ENCODE measurements at regions not wholly inside any gene's neighbourhood (a gene's known extent, or its start where the extent isn't known, plus 50 kb on each side); places are given as distances from the start of the nearest gene placed in this dataset.

DNA sequence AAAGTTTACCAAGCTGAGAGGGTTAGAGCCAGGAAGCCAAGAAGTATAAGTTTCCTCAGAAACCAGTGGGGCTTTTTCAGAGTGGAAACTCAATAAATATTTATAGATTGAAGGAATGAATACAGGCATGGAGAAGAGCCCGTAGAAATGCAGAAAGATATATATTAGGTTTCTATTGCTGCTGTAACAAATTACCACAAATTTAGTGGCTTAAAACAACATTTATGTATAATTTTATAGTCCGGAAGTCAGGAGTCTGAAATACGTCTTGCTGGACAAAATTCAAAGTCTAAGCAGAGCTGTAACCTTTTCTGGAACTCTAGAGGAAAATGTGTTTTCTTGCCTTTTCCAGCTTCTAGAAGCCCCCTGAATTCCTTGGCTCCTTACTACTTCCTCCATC, 107.3 kb upstream of the SEMA3D start:
- DNase-seq (ENCODE audit: low read depth in 1 of 2, low spot score in 1 of 2) (no peak), FAIRE-seq (no peak), ATAC-seq (no peak)
- Histone ChIP-seq H3K4me3 (no peak overlapping the region), H3K9me3 (no peaks in the 10 kb centered on the region), H3K27ac (no peak overlapping the region), H3K4me2 (no peak overlapping the region), H3K4me1 (no peaks in the 10 kb centered on the region)
- WGBS (ENCODE audit: missing lambda C conversion rate): 43% methylated on average over 3 of the region's 3 CpGs
- TF ChIP-seq, protein P1, sequence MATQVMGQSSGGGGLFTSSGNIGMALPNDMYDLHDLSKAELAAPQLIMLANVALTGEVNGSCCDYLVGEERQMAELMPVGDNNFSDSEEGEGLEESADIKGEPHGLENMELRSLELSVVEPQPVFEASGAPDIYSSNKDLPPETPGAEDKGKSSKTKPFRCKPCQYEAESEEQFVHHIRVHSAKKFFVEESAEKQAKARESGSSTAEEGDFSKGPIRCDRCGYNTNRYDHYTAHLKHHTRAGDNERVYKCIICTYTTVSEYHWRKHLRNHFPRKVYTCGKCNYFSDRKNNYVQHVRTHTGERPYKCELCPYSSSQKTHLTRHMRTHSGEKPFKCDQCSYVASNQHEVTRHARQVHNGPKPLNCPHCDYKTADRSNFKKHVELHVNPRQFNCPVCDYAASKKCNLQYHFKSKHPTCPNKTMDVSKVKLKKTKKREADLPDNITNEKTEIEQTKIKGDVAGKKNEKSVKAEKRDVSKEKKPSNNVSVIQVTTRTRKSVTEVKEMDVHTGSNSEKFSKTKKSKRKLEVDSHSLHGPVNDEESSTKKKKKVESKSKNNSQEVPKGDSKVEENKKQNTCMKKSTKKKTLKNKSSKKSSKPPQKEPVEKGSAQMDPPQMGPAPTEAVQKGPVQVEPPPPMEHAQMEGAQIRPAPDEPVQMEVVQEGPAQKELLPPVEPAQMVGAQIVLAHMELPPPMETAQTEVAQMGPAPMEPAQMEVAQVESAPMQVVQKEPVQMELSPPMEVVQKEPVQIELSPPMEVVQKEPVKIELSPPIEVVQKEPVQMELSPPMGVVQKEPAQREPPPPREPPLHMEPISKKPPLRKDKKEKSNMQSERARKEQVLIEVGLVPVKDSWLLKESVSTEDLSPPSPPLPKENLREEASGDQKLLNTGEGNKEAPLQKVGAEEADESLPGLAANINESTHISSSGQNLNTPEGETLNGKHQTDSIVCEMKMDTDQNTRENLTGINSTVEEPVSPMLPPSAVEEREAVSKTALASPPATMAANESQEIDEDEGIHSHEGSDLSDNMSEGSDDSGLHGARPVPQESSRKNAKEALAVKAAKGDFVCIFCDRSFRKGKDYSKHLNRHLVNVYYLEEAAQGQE (IDR thresholded peaks at IDR 0.05): no peak
- POLR2A ChIA-PET: no interaction called here
- CTCF ChIA-PET: no interaction called here

DNA sequence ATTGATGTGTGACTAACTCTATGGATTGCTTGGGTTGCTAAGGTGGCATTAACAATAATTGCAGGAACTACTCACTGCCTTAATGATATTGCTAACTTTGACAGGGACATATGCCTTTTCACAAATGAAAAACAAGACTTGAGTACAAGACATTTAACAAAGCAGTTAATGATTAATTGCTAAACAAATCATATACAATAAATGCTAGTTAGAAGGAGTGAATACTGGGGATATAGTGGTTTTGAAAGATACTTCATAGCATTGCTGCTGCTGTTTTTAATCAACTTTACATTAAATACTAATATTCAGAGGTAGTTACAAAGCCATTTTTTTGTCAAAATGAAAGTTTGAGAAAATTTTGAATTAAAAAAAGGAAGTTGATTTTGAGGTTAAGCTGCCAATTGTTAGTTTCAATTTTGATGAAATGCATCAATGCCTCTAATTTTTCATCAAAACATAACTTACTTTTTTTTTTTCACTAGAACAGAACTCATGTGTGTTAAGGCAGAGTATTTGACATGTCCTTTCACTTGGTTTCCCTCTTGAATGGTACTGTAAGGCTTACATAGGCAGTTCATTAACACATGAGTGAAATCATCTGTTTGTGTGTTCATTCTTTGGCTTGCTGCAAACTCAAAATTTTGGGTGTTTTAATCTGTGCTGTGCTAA, 106.2 kb upstream of the SEMA3D start:
- CTCF ChIA-PET: interaction anchor here (0.7 kb wide), 1 partner anchor 574 kb away, joined by 4 read pairs; no protein-coding TSS in a partner anchor
- ATAC-seq: no peak

DNA sequence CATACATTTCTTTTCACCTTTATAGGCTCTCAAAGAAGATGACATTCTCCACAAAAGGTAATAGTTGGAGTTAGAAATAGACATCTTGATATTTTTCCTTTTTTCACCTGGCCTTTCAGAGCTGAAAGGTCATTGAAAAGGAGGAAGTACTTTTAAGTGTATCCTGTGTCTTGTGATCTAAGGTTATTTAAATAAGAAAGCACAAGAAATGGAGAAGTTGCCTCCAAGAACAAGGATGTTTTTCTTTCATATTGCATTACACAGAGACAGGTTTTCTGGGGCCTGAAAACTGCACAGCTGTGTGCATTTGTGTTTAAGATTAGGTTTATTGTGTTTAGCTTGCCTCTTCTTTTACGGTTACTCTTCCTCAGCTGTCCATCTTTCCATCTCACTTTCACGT, 103.4 kb upstream of the SEMA3D start:
- H3K4me1 ChIP-seq: no peaks in the 10 kb centered on the region
- no peak overlapping the region for H3K27ac ChIP-seq
- POLR2A ChIA-PET: no interaction called here
- no peak overlapping the region for H3K4me3 ChIP-seq
- FAIRE-seq (no peak), ATAC-seq (no peak), DNase-seq (ENCODE audit: low read depth in 1 of 2, low spot score in 1 of 2) (no peak)
- H3K4me2 ChIP-seq: no peak overlapping the region
- no peak for TF ChIP-seq ZFP36 (IDR thresholded peaks at IDR 0.05; ENCODE audit: borderline replicate concordance, partially characterized antibody)
- TF ChIP-seq POLR2AphosphoS2 (conservative IDR thresholded peaks at IDR 0.05; ENCODE audit: low read length): no peak
- no peak for TF ChIP-seq TFCP2L1 (CRISPR knock-in tag; IDR thresholded peaks at IDR 0.05)
- no peak for TF ChIP-seq MAZ (IDR thresholded peaks at IDR 0.05; ENCODE audit: borderline replicate concordance, low read depth, low read length)
- no peak for TF ChIP-seq HEYL (CRISPR knock-in tag; IDR thresholded peaks at IDR 0.05)
- TF ChIP-seq EHF (CRISPR knock-in tag; IDR thresholded peaks at IDR 0.05): no peak
- no peak for TF ChIP-seq CBX8 (IDR thresholded peaks at IDR 0.05)
- TF ChIP-seq JUN (IDR thresholded peaks at IDR 0.05): no peak
- TF ChIP-seq RARB (CRISPR knock-in tag; IDR thresholded peaks at IDR 0.05): no peak
- TF ChIP-seq CEBPB (IDR thresholded peaks at IDR 0.05): no peak
- no peak for TF ChIP-seq HOXB13 (CRISPR knock-in tag; IDR thresholded peaks at IDR 0.05; ENCODE audit: low read depth)
- no peak for TF ChIP-seq HOXB5 (CRISPR knock-in tag; IDR thresholded peaks at IDR 0.05)
- 39% methylated on average over 2 of the region's 2 CpGs for WGBS (ENCODE audit: missing lambda C conversion rate)
- CTCF ChIA-PET: no interaction called here
- H3K9me3 ChIP-seq: no peaks in the 10 kb centered on the region

More for the DNA sequence above, 106.2 kb upstream of the SEMA3D start:
- POLR2A ChIA-PET: no interaction called here
- Histone ChIP-seq H3K4me3 (no peak overlapping the region), H3K4me2 (no peak overlapping the region), H3K27ac (no peak overlapping the region), H3K4me1 (no peaks in the 10 kb centered on the region), H3K9me3 (no peaks in the 10 kb centered on the region)
- no peak for DNase-seq (ENCODE audit: low read depth in 1 of 2, low spot score in 1 of 2)
- TF ChIP-seq MYC (IDR thresholded peaks at IDR 0.05; ENCODE audit: borderline replicate concordance, low read length) (no peak), KDM1A (IDR thresholded peaks at IDR 0.05; ENCODE audit: low read depth) (no peak), CBX2 (IDR thresholded peaks at IDR 0.05; ENCODE audit: borderline replicate concordance, low read depth) (no peak), GATA3 (IDR thresholded peaks at IDR 0.05; ENCODE audit: borderline replicate concordance) (no peak), RAD21 (conservative IDR thresholded peaks at IDR 0.05 in 1 of 2, IDR thresholded peaks at IDR 0.05 in 1 of 2) (no peak), SMC3 (IDR thresholded peaks at IDR 0.05) (no peak), CHD2 (IDR thresholded peaks at IDR 0.05; ENCODE audit: low read length, partially characterized antibody) (no peak), FOSL2 (IDR thresholded peaks at IDR 0.05) (no peak), FOSL2 (CRISPR knock-in tag; IDR thresholded peaks at IDR 0.05) (no peak), SREBF2 (IDR thresholded peaks at IDR 0.05) (no peak), CEBPB (IDR thresholded peaks at IDR 0.05) (no peak), PHF8 (IDR thresholded peaks at IDR 0.05; ENCODE audit: borderline replicate concordance, low read depth) (no peak), JUN (IDR thresholded peaks at IDR 0.05) (no peak), RNF2 (IDR thresholded peaks at IDR 0.05; ENCODE audit: borderline replicate concordance, low read depth) (no peak)
- no peak for FAIRE-seq

All from A549 (cell line).